GM12878 (cell line): ENCODE measurements at regions not wholly inside any gene's neighbourhood (a gene's known extent, or its start where the extent isn't known, plus 50 kb on each side); places are given as distances from the start of the nearest gene placed in this dataset.

Experiments
- ATAC-seq: fragments of 200-7000 bp; cut with Tn5 transposase; 3 replicates; pipeline ENCODE4 v1.9.1; 2020; ENCODE audit warnings: mild to moderate bottlenecking, moderate library complexity
- BruUV-seq: library from RNA; stranded (reverse); fragments of 400-500 nt; replicated peaks from 2 replicates; lab custom pipeline; 2021; lab: Mats Ljungman, UMichigan
- CTCF ChIA-PET: fragments of 300-600 bp; sonication (Branson Sonifier 250); formaldehyde crosslinking; extraction: SDS; loops from one replicate; lab custom pipeline; 2021; ENCODE audit warnings: inconsistent platforms; lab: Yijun Ruan, JAX
- POLR2A ChIA-PET: fragments of 350-600 bp; formaldehyde crosslinking; extraction: SDS; loops from one replicate; lab custom pipeline; 2021; ENCODE audit warnings: inconsistent platforms; lab: Charles Lee
- RAD21 ChIA-PET: fragments of 300-600 bp; sonication (Branson Sonifier 250); formaldehyde crosslinking; loops from one replicate; lab custom pipeline; 2023; ENCODE audit warnings: antibody characterized with exemption; ENCODE audit not compliant: unreplicated experiment; lab: Charles Lee
- SMC1A ChIA-PET: fragments of 300-600 bp; sonication (Branson Sonifier 250); formaldehyde crosslinking; loops from one replicate; lab custom pipeline; 2023; ENCODE audit not compliant: unreplicated experiment, uncharacterized antibody; lab: Charles Lee
- DNase-seq: peaks from one replicate; pipeline ENCODE4 v3.0.0-alpha.2; 2011; ENCODE audit warnings: low read depth, low spot score
- FAIRE-seq: peaks from 3 replicates; lab custom pipeline; 2011; peaks lifted over from hg19 to GRCh38; lab: Jason Lieb, UNC
- H2AFZ ChIP-seq: 2 replicates; pipeline ENCODE4 v1.6.0; 2011; ENCODE audit warnings: low read depth, low read length, control low read depth; ENCODE audit not compliant: control insufficient read depth
- H3K27ac ChIP-seq: 2 replicates; pipeline ENCODE4 v1.5.1; 2011; ENCODE audit warnings: control low read depth; ENCODE audit not compliant: control insufficient read depth, insufficient read depth
- H3K27me3 ChIP-seq, 2 experiments: replicated peaks in 1 of 2; 2 replicates each; pipeline versions ENCODE4 v1.6.0 to v1.6.1; 2011; ENCODE audit warnings: low read length in 1 of 2; ENCODE audit not compliant: control insufficient read depth in 2 of 2, insufficient read depth in 2 of 2
- H3K36me3 ChIP-seq, 2 experiments: 2 replicates each; pipeline ENCODE4 v1.5.1; 2011; ENCODE audit warnings: low read length in 1 of 2; ENCODE audit not compliant: control insufficient read depth in 2 of 2, insufficient read depth in 2 of 2
- H3K4me1 ChIP-seq: 2 replicates; pipeline ENCODE4 v1.6.1; 2011; ENCODE audit warnings: mild to moderate bottlenecking, low read length, moderate library complexity, mixed read lengths; ENCODE audit not compliant: control insufficient read depth, insufficient read depth
- H3K4me2 ChIP-seq: 2 replicates; pipeline ENCODE4 v1.6.0; 2011; ENCODE audit warnings: control low read depth; ENCODE audit not compliant: control insufficient read depth, insufficient read depth
- H3K4me3 ChIP-seq: fragments of 200-600 bp; sonication (generic); 2 replicates; pipeline ENCODE4 v1.5.1; 2016
- H3K79me2 ChIP-seq: 2 replicates; pipeline ENCODE4 v1.6.0; 2011; ENCODE audit warnings: low read length; ENCODE audit not compliant: control insufficient read depth, insufficient read depth
- H3K9ac ChIP-seq: 2 replicates; pipeline ENCODE4 v1.8.0; 2011; ENCODE audit warnings: low read length, control low read depth, mixed read lengths; ENCODE audit not compliant: control insufficient read depth, insufficient read depth
- H3K9me3 ChIP-seq: replicated peaks from 3 replicates; pipeline ENCODE4 v1.5.1; 2011; ENCODE audit warnings: mild to moderate bottlenecking, low read length; ENCODE audit not compliant: control insufficient read depth, insufficient read depth
- H4K20me1 ChIP-seq: 2 replicates; pipeline ENCODE4 v1.6.0; 2011; ENCODE audit not compliant: control insufficient read depth, insufficient read depth
- BHLHE40 ChIP-seq, 2 experiments: fragments of 450-650 bp in 1 of 2; IDR thresholded peaks; 2 replicates each; pipeline ENCODE4 v1.6.1; 2011 to 2017; ENCODE audit warnings: low read depth in 2 of 2, borderline replicate concordance in 1 of 2, improper control_type of control experiment in 1 of 2, low read length in 1 of 2, mild to moderate bottlenecking in 1 of 2
- DPF2 ChIP-seq: fragments of 450-650 bp; IDR thresholded peaks from 2 replicates; pipeline ENCODE4 v1.6.1; 2017; ENCODE audit warnings: mild to moderate bottlenecking
- IKZF2 ChIP-seq, 2 experiments: fragments of 450-650 bp; IDR thresholded peaks; 2 replicates each; pipeline ENCODE4 v1.6.1; 2017; ENCODE audit warnings: mild to moderate bottlenecking in 2 of 2, moderate library complexity in 2 of 2
- MTA2 ChIP-seq: fragments of 450-650 bp; IDR thresholded peaks from 2 replicates; pipeline ENCODE4 v1.6.1; 2016; ENCODE audit warnings: low read depth, mild to moderate bottlenecking, moderate library complexity
- ZNF217 ChIP-seq: fragments of 450-650 bp; IDR thresholded peaks from 2 replicates; pipeline ENCODE4 v1.6.1; 2017; ENCODE audit warnings: antibody characterized with exemption, mild to moderate bottlenecking
- WGBS: methylation state at CpG from one replicate; pipeline ENCODE4 v1.1.6; 2016; ENCODE audit warnings: low lambda C conversion rate; ENCODE audit not compliant: insufficient replicate concordance, insufficient coverage; ENCODE audit errors: missing lambda C conversion rate; 5-methylcytosine and 5-hydroxymethylcytosine counted together
- in situ Hi-C: fragments of 300-500 bp; cut with MboI; formaldehyde crosslinking; loops from 9 replicates; pipeline ENCODE4 v1.14.3; 2018; ENCODE audit warnings: mixed read lengths
- intact Hi-C: fragments of 100-400 bp; cut with micrococcal nuclease; formaldehyde crosslinking; loops from one replicate; pipeline ENCODE4 v1.14.2; 2022; ENCODE audit not compliant: unreplicated experiment
- TF ChIP-seq, protein P1 (sequence below): fragments of 450-650 bp; IDR thresholded peaks from 2 replicates; pipeline ENCODE4 v1.6.1; 2016; ENCODE audit warnings: mild to moderate bottlenecking
- TF ChIP-seq, protein P2 (sequence below): fragments of 450-650 bp; IDR thresholded peaks from 2 replicates; pipeline ENCODE4 v1.6.1; 2016; ENCODE audit warnings: mild to moderate bottlenecking

DNA sequence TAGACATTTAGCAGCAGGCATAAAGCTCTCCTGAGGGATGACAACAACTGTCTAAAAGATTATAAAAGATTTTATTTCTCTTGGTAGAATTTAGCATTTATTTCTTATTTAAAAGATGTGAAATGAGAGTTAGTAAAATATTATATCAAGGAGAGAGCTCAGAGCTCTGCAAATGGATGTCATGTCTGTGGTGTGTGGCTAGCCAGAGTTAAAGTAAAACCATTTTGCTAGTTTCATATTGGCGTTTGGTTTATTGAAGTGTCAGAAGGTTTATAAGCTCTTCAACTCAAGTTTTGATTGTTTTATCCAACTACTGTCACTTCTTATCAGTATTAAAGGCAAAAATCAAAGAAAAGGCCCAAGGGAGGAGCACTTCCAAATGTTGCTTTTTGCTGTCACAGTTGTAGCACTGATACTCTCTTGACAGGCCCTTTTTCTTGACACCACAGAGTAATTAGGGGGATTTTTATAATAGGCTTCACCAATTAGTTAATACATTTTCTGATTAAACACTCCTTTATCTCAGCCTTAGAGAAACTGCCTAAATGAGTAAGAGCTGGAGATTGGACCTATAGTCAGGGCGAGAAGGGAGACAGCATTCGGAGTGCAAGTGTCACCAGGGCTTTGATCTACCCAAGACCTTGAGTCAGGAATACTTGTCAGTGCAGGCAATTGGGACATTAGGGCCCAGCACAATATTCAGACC, 233.9 kb downstream of the PTBP2 start:
- CTCF ChIA-PET, result interaction anchor here (0.5 to 3.4 kb wide), 7 partner anchors 10 to 241 kb away, joined by 3 to 13 read pairs (median 3); no protein-coding TSS in a partner anchor
- in situ Hi-C loops, result loop anchor here (25.0 kb wide), 1 partner anchor 857 kb away; no protein-coding TSS in a partner anchor
- BruUV-seq, result no TSS peak

More for the DNA sequence above, 233.9 kb downstream of the PTBP2 start:
- no peaks in the 10 kb centered on the region for H4K20me1 ChIP-seq
- SMC1A ChIA-PET, result interaction anchor here (0.7 to 1.8 kb wide), 3 partner anchors 9 to 12 kb away, joined by 4 to 7 read pairs (median 4); no protein-coding TSS in a partner anchor
- H3K4me2 ChIP-seq, result no peak overlapping the region
- FAIRE-seq (no peak), DNase-seq (no peak), ATAC-seq (peak; percentile 76)
- WGBS, result 0% methylated on average over 3 of the region's 3 CpGs
- POLR2A ChIA-PET, result interaction anchor here (0.6 kb wide), 1 partner anchor 18 kb away, joined by 3 read pairs; no protein-coding TSS in a partner anchor
- H2AFZ ChIP-seq, result no peak overlapping the region
- H3K27ac ChIP-seq, result no peak overlapping the region
- H3K79me2 ChIP-seq, result no peaks in the 10 kb centered on the region
- no peak overlapping the region for H3K9ac ChIP-seq
- no peaks in the 10 kb centered on the region for H3K36me3 ChIP-seq
- H3K4me1 ChIP-seq, result no peaks in the 10 kb centered on the region
- intact Hi-C loops, result loop anchor here (10.0 kb wide), 1 partner anchor 231 kb away; the partner anchor contains the start of gene PTBP2
- RAD21 ChIA-PET, result interaction anchor here (0.8 to 1.0 kb wide), 3 partner anchors 11 to 518 kb away, joined by 3 to 4 read pairs (median 3); no protein-coding TSS in a partner anchor
- TF ChIP-seq ZNF217, result peak; percentile 74; the same call in 1 of the 2 replicates
- TF ChIP-seq DPF2, result peak; percentile 33; the same call in 1 of the 2 replicates
- 0 out of 4 replicates have a peak, but pooled peaks of 1 of the 2 experiments have one; percentile 18 for TF ChIP-seq IKZF2 (IDR thresholded peaks at IDR 0.05)
- TF ChIP-seq, protein P1, sequence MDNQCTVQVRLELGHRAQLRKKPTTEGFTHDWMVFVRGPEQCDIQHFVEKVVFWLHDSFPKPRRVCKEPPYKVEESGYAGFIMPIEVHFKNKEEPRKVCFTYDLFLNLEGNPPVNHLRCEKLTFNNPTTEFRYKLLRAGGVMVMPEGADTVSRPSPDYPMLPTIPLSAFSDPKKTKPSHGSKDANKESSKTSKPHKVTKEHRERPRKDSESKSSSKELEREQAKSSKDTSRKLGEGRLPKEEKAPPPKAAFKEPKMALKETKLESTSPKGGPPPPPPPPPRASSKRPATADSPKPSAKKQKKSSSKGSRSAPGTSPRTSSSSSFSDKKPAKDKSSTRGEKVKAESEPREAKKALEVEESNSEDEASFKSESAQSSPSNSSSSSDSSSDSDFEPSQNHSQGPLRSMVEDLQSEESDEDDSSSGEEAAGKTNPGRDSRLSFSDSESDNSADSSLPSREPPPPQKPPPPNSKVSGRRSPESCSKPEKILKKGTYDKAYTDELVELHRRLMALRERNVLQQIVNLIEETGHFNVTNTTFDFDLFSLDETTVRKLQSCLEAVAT, result no peak
- peak; percentile 91 for TF ChIP-seq MTA2
- no peak for TF ChIP-seq BHLHE40 (IDR thresholded peaks at IDR 0.05; ENCODE audit: borderline replicate concordance in 1 of 2, low read depth in 2 of 2, low read length in 1 of 2)
- TF ChIP-seq, protein P2, sequence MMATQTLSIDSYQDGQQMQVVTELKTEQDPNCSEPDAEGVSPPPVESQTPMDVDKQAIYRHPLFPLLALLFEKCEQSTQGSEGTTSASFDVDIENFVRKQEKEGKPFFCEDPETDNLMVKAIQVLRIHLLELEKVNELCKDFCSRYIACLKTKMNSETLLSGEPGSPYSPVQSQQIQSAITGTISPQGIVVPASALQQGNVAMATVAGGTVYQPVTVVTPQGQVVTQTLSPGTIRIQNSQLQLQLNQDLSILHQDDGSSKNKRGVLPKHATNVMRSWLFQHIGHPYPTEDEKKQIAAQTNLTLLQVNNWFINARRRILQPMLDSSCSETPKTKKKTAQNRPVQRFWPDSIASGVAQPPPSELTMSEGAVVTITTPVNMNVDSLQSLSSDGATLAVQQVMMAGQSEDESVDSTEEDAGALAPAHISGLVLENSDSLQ, result 0 out of 2 replicates have a peak, but pooled peaks have one; percentile 25
- H3K9me3 ChIP-seq, result no peaks in the 10 kb centered on the region
- H3K4me3 ChIP-seq, result no peak overlapping the region
- no peaks in the 10 kb centered on the region for H3K27me3 ChIP-seq
